Caco-2 (cell line): ENCODE measurements at regions not wholly inside any gene's neighbourhood (a gene's known extent, or its start where the extent isn't known, plus 50 kb on each side); places are given as distances from the start of the nearest gene placed in this dataset.

Experiments
- BruUV-seq: library from RNA; stranded (reverse); fragments of 400-500 nt; replicated peaks from 2 replicates; lab custom pipeline; 2021; lab: Mats Ljungman, UMichigan
- CTCF ChIA-PET: fragments of 300-600 bp; sonication (Branson Sonifier 250); formaldehyde crosslinking; loops from one replicate; lab custom pipeline; 2022; ENCODE audit warnings: antibody characterized with exemption; lab: Charles Lee
- POLR2A ChIA-PET: fragments of 300-600 bp; sonication (Branson Sonifier 250); formaldehyde crosslinking; loops from one replicate; lab custom pipeline; 2022; ENCODE audit warnings: antibody characterized with exemption; lab: Charles Lee
- DNase-seq, 2 experiments: peaks; one replicate each; pipeline versions ENCODE4 v3.0.0 to v3.0.0-alpha.2; 2020 to 2022
- H3K27me3 ChIP-seq: replicated peaks from 2 replicates; pipeline ENCODE4 v1.6.0; 2011; ENCODE audit warnings: low read length; ENCODE audit not compliant: control insufficient read depth, insufficient read depth
- H3K36me3 ChIP-seq: 2 replicates; pipeline ENCODE4 v1.5.1; 2011; ENCODE audit warnings: low read length; ENCODE audit not compliant: control insufficient read depth, insufficient read depth
- H3K4me1 ChIP-seq: fragments of 250-450 bp; sonication (Bioruptor Pico); 2 replicates; pipeline ENCODE4 v1.5.1; 2020; ENCODE audit warnings: mild to moderate bottlenecking
- H3K4me3 ChIP-seq: 2 replicates; pipeline ENCODE4 v1.5.1; 2011; ENCODE audit warnings: low read depth, mild to moderate bottlenecking, control low read depth, low read length
- H3K9me3 ChIP-seq: fragments of 250-450 bp; sonication (Bioruptor Pico); 2 replicates; pipeline ENCODE4 v1.5.1; 2020; ENCODE audit warnings: mild to moderate bottlenecking, moderate library complexity
- H3K27ac Mint-ChIP-seq: one replicate; pipeline ENCODE4 v1.8.0; 2022; ENCODE audit warnings: mixed read lengths; ENCODE audit not compliant: unreplicated experiment
- H3K27me3 Mint-ChIP-seq: one replicate; pipeline ENCODE4 v1.8.0; 2022; ENCODE audit warnings: mixed read lengths; ENCODE audit not compliant: insufficient read depth, unreplicated experiment
- H3K36me3 Mint-ChIP-seq: one replicate; pipeline ENCODE4 v1.8.0; 2022; ENCODE audit warnings: mild to moderate bottlenecking, mixed read lengths; ENCODE audit not compliant: insufficient read depth, unreplicated experiment
- H3K4me1 Mint-ChIP-seq: one replicate; pipeline ENCODE4 v1.8.0; 2022; ENCODE audit warnings: low read depth, mixed read lengths; ENCODE audit not compliant: unreplicated experiment
- H3K4me3 Mint-ChIP-seq: one replicate; pipeline ENCODE4 v1.8.0; 2022; ENCODE audit warnings: mild to moderate bottlenecking, moderate library complexity, mixed read lengths; ENCODE audit not compliant: unreplicated experiment
- H3K9me3 Mint-ChIP-seq: one replicate; pipeline ENCODE4 v1.8.0; 2022; ENCODE audit warnings: mixed read lengths; ENCODE audit not compliant: unreplicated experiment
- intact Hi-C: fragments of 100-400 bp; cut with micrococcal nuclease; formaldehyde crosslinking; loops from one replicate; pipeline ENCODE4 v1.10.0; 2022; ENCODE audit not compliant: unreplicated experiment
- TF ChIP-seq, protein P1 (sequence below), 2 experiments: fragments of 200-600 bp in 1 of 2; IDR thresholded peaks; 1 replicate in 1 of 2; 2 replicates in 1 of 2; pipeline versions ENCODE4 v1.5.1 to v1.8.0; 2011 to 2022; ENCODE audit warnings: antibody characterized with exemption in 1 of 2, control low read depth in 1 of 2, inconsistent platforms in 1 of 2, low read depth in 1 of 2, low read length in 1 of 2, mild to moderate bottlenecking in 1 of 2, moderate library complexity in 1 of 2; ENCODE audit not compliant: insufficient read depth in 1 of 2, severe bottlenecking in 1 of 2, unreplicated experiment in 1 of 2

DNA sequence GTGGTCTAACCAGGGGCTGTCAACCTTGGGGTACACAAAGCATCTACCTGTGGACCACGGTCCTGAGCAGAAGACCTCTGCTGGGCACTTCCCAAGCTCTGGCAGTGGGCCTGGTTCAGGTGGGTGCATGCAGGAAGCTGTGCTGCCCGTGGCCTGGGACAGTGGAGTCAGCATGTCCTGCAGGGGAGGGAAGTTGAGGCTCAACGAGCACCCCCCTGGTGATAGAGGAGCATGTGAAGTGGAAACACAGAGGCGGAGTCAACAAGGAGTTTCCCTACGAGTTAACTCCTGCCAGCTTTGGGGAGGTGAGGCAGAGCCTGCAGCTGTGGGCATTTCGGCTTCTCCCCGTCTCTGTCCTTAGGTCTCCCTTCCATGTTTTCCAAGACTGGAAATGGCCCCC lies 67.5 kb upstream of the IRX2 start:
- Mint-ChIP-seq H3K4me3 (no peak overlapping the region), H3K27ac (no peak overlapping the region), H3K9me3 (no peaks in the 10 kb centered on the region), H3K27me3 (no peaks in the 10 kb centered on the region), H3K4me1 (no peaks in the 10 kb centered on the region), H3K36me3 (no peaks in the 10 kb centered on the region)
- Histone ChIP-seq H3K4me3 (no peak overlapping the region), H3K9me3 (no peaks in the 10 kb centered on the region), H3K27me3 (no peaks in the 10 kb centered on the region), H3K36me3 (no peaks in the 10 kb centered on the region), H3K4me1 (no peaks in the 10 kb centered on the region)
- ChIA-PET CTCF (no interaction called here), POLR2A (interaction anchor here (0.6 kb wide), 1 partner anchor 85 kb away, joined by 4 read pairs; no protein-coding TSS in a partner anchor)
- intact Hi-C loops = no loop called here
- no peak for DNase-seq
- no TSS peak for BruUV-seq
- TF ChIP-seq, protein P1, sequence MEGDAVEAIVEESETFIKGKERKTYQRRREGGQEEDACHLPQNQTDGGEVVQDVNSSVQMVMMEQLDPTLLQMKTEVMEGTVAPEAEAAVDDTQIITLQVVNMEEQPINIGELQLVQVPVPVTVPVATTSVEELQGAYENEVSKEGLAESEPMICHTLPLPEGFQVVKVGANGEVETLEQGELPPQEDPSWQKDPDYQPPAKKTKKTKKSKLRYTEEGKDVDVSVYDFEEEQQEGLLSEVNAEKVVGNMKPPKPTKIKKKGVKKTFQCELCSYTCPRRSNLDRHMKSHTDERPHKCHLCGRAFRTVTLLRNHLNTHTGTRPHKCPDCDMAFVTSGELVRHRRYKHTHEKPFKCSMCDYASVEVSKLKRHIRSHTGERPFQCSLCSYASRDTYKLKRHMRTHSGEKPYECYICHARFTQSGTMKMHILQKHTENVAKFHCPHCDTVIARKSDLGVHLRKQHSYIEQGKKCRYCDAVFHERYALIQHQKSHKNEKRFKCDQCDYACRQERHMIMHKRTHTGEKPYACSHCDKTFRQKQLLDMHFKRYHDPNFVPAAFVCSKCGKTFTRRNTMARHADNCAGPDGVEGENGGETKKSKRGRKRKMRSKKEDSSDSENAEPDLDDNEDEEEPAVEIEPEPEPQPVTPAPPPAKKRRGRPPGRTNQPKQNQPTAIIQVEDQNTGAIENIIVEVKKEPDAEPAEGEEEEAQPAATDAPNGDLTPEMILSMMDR (IDR thresholded peaks at IDR 0.05; ENCODE audit: insufficient read depth in 1 of 2, low read depth in 1 of 2, low read length in 1 of 2, severe bottlenecking in 1 of 2, unreplicated experiment in 1 of 2) = no peak

DNA sequence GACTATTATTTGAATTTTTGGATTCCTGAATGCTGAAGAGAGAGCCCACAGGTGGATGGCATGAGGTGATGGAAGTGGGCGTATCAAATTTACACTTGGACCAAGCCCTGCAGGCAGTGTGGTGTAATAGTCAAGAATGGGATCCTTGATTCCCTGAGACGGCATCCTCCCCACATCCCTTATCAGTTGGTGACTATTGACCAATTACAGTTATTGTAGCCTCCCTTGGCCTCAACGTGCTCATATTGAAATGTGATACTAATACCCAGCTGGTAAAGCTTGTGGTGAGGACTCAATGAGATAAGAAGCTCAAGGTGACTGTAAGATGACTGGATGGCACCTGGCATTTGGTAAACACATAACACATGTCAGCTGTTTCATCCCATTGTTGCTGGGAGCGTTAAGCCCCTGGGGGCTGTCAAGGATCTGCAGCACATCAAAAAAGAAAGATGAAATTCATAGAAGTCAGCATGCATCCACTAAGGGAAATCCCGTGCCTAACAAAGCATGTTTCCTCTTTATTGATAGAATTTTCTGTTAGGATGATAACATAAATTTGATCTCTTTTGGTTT lies 65.6 kb upstream of the IRX2 start:
- H3K27me3 ChIP-seq = no peaks in the 10 kb centered on the region
- no peaks in the 10 kb centered on the region for H3K9me3 ChIP-seq
- TF ChIP-seq, protein P1 (IDR thresholded peaks at IDR 0.05; ENCODE audit: insufficient read depth in 1 of 2, low read depth in 1 of 2, low read length in 1 of 2, severe bottlenecking in 1 of 2, unreplicated experiment in 1 of 2) = no peak
- intact Hi-C loops = no loop called here
- H3K36me3 Mint-ChIP-seq = no peaks in the 10 kb centered on the region
- no peaks in the 10 kb centered on the region for H3K4me1 Mint-ChIP-seq
- ChIA-PET POLR2A (no interaction called here), CTCF (no interaction called here)
- H3K4me3 Mint-ChIP-seq = no peak overlapping the region
- no peaks in the 10 kb centered on the region for H3K36me3 ChIP-seq
- H3K27me3 Mint-ChIP-seq = no peaks in the 10 kb centered on the region
- DNase-seq = no peak
- no peaks in the 10 kb centered on the region for H3K9me3 Mint-ChIP-seq
- no peak overlapping the region for H3K27ac Mint-ChIP-seq
- H3K4me3 ChIP-seq = no peak overlapping the region
- no peaks in the 10 kb centered on the region for H3K4me1 ChIP-seq
- BruUV-seq = no TSS peak

DNA sequence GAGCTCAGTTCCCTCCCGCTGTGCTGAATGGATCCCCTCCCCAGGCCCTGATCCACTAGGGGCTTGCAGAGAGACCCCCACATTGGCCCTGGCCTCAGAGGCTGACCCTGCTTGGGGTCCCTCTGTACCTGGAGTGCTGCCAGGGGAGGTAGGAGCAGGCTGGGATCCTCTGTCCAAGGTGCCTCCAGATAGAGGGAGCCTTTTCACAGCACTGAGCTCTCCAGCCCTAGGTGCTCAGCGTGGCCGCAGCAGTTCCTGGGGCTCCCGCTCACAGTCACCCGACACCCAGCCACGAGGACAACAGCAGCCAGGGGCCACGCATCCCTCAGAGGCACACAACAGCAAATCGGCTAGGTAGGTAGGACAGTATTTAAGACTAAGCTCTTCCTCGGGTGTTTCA lies 62.2 kb upstream of the IRX2 start:
- H3K36me3 Mint-ChIP-seq = no peaks in the 10 kb centered on the region
- CTCF ChIA-PET = no interaction called here
- Histone ChIP-seq H3K9me3 (no peaks in the 10 kb centered on the region), H3K4me1 (no peaks in the 10 kb centered on the region), H3K27me3 (no peaks in the 10 kb centered on the region), H3K4me3 (no peak overlapping the region), H3K36me3 (no peaks in the 10 kb centered on the region)
- BruUV-seq = no TSS peak
- DNase-seq = no peak
- POLR2A ChIA-PET = no interaction called here
- no peaks in the 10 kb centered on the region for H3K4me1 Mint-ChIP-seq
- H3K27me3 Mint-ChIP-seq = no peaks in the 10 kb centered on the region
- no peak overlapping the region for H3K4me3 Mint-ChIP-seq
- intact Hi-C loops = no loop called here
- H3K9me3 Mint-ChIP-seq = no peaks in the 10 kb centered on the region
- TF ChIP-seq, protein P1 (IDR thresholded peaks at IDR 0.05; ENCODE audit: insufficient read depth in 1 of 2, low read depth in 1 of 2, low read length in 1 of 2, severe bottlenecking in 1 of 2, unreplicated experiment in 1 of 2) = no peak
- H3K27ac Mint-ChIP-seq = no peak overlapping the region
